ENCODE measurements at regions not wholly inside any gene's neighbourhood (a gene's known extent, or its start where the extent isn't known, plus 50 kb on each side); places are given as distances from the start of the nearest gene placed in this dataset.
"Not testable (repeated sequence)": the region's sequence is repeated elsewhere in the genome, so short reads cannot be mapped to it uniquely, and the experiment has no call there.

GRCh38 chr5:145652700-145653099, 182.4 kb downstream of the PRELID2 start:
- DNase-seq (ENCODE audit: low spot score): not testable (repeated sequence)

GRCh38 chr5:145647137-145647536, 188.0 kb downstream of the PRELID2 start:
- DNase-seq (ENCODE audit: low spot score): not testable (repeated sequence)

- DNase-seq (ENCODE audit: low spot score): not testable (repeated sequence)
These were observed 191.9 kb downstream of the PRELID2 start for GRCh38 chr5:145643214-145643613.

GRCh38 chr5:145637396-145637795, 197.7 kb downstream of the PRELID2 start:
- no peak for DNase-seq (ENCODE audit: low spot score)

- DNase-seq (ENCODE audit: low spot score): no peak
These were observed 198.8 kb downstream of the PRELID2 start for GRCh38 chr5:145636371-145636770.

GRCh38 chr5:145633474-145633873, 201.7 kb downstream of the PRELID2 start:
- DNase-seq (ENCODE audit: low spot score): no peak

- no peak for DNase-seq (ENCODE audit: low spot score)
These were observed 202.4 kb downstream of the PRELID2 start for GRCh38 chr5:145632701-145633100.

GRCh38 chr5:145629047-145629446, 206.1 kb downstream of the PRELID2 start:
- no peak for DNase-seq (ENCODE audit: low spot score)

- no peak for DNase-seq (ENCODE audit: low spot score)
These were observed 206.6 kb downstream of the PRELID2 start for GRCh38 chr5:145628525-145628924.

GRCh38 chr5:145619806-145620310, 215.3 kb downstream of the PRELID2 start:
- DNase-seq (ENCODE audit: low spot score): no peak

GRCh38 chr5:145616739-145617138, 218.4 kb downstream of the PRELID2 start:
- DNase-seq (ENCODE audit: low spot score): not testable (repeated sequence)

- no peak for DNase-seq (ENCODE audit: low spot score)
These were observed 236.2 kb downstream of the PRELID2 start for GRCh38 chr5:145598983-145599382.

GRCh38 chr5:145598184-145598583, 237.0 kb downstream of the PRELID2 start:
- no peak for DNase-seq (ENCODE audit: low spot score)

- DNase-seq (ENCODE audit: low spot score): no peak
These were observed 243.6 kb downstream of the PRELID2 start for GRCh38 chr5:145591578-145591977.

GRCh38 chr5:145589063-145589462, 246.1 kb downstream of the PRELID2 start:
- no peak for DNase-seq (ENCODE audit: low spot score)

GRCh38 chr5:145588558-145588957, 246.6 kb downstream of the PRELID2 start:
- no peak for DNase-seq (ENCODE audit: low spot score)

GRCh38 chr5:145588113-145588512, 247.0 kb downstream of the PRELID2 start:
- no peak for DNase-seq (ENCODE audit: low spot score)

- peak; percentile 87 for DNase-seq (ENCODE audit: low spot score)
These were observed 247.4 kb downstream of the PRELID2 start for GRCh38 chr5:145587710-145588109.

- no peak for DNase-seq (ENCODE audit: low spot score)
These were observed 247.9 kb downstream of the PRELID2 start for GRCh38 chr5:145587308-145587672.

- DNase-seq (ENCODE audit: low spot score): no peak
These were observed 248.4 kb downstream of the PRELID2 start for GRCh38 chr5:145586661-145587307.

- no peak for DNase-seq (ENCODE audit: low spot score)
These were observed 249.5 kb downstream of the PRELID2 start for GRCh38 chr5:145585443-145586148.

GRCh38 chr5:145579301-145579700, 255.8 kb downstream of the PRELID2 start:
- no peak for DNase-seq (ENCODE audit: low spot score)

- DNase-seq (ENCODE audit: low spot score): no peak
These were observed 260.1 kb downstream of the PRELID2 start for GRCh38 chr5:145574889-145575573.

Measured in RKO (cell line).